Neural progenitor cell (in vitro differentiated cells): ENCODE measurements at regions not wholly inside any gene's neighbourhood (a gene's known extent, or its start where the extent isn't known, plus 50 kb on each side); places are given as distances from the start of the nearest gene placed in this dataset.

Experiments used
- CTCF ChIP-seq: fragments of 200-600 bp; sonication (generic); IDR thresholded peaks from 2 replicates; pipeline ENCODE4 v1.5.1; 2017; ENCODE audit warnings: antibody characterized with exemption, mild to moderate bottlenecking
- EZH2 ChIP-seq: fragments of 200-600 bp; sonication (generic); IDR thresholded peaks from 2 replicates; pipeline ENCODE4 v1.6.1; 2017; ENCODE audit warnings: antibody characterized with exemption, mild to moderate bottlenecking, moderate library complexity
- EZH2phosphoT487 ChIP-seq: fragments of 200-600 bp; sonication (generic); IDR thresholded peaks from 2 replicates; pipeline ENCODE4 v1.6.1; 2017; ENCODE audit warnings: antibody characterized with exemption

GRCh38 chr17:33924104-33924503 lies 331.0 kb upstream of the CCL2 start:
- no peak for TF ChIP-seq CTCF
- TF ChIP-seq EZH2, result no peak
- TF ChIP-seq EZH2phosphoT487, result no peak
